Hematopoietic multipotent progenitor cell treated with erythropoietin and hydrocortisone succinate and interleukin-3 and kit ligand, for 4 days (in vitro differentiated cells): ENCODE measurements at regions not wholly inside any gene's neighbourhood (a gene's known extent, or its start where the extent isn't known, plus 50 kb on each side); places are given as distances from the start of the nearest gene placed in this dataset.
"Not testable (repeated sequence)": the region's sequence is repeated elsewhere in the genome, so short reads cannot be mapped to it uniquely, and the experiment has no call there.

Source experiments
- DNase-seq: peaks from one replicate; pipeline ENCODE4 v3.0.0-alpha.2; 2015

GRCh38 chr2:136715146-136715545, 50.2 kb upstream of the THSD7B start:
- no peak for DNase-seq

GRCh38 chr2:136714452-136714951, 50.8 kb upstream of the THSD7B start:
- no peak for DNase-seq

- no peak for DNase-seq
Measured at GRCh38 chr2:136713739-136714138, 51.6 kb upstream of the THSD7B start.

GRCh38 chr2:136705336-136705735, 60.0 kb upstream of the THSD7B start:
- DNase-seq, result no peak

- DNase-seq, result no peak
Measured at GRCh38 chr2:136703214-136703613, 62.1 kb upstream of the THSD7B start.

- no peak for DNase-seq
Measured at GRCh38 chr2:136696438-136696837, 68.9 kb upstream of the THSD7B start.

- DNase-seq, result no peak
Measured at GRCh38 chr2:136693966-136694365, 71.4 kb upstream of the THSD7B start.

GRCh38 chr2:136680079-136680478, 85.3 kb upstream of the THSD7B start:
- DNase-seq, result not testable (repeated sequence)

- no peak for DNase-seq
Measured at GRCh38 chr2:136665736-136666135, 99.6 kb upstream of the THSD7B start.

GRCh38 chr2:136664713-136665405, 100.5 kb upstream of the THSD7B start:
- no peak for DNase-seq

- DNase-seq, result no peak
Measured at GRCh38 chr2:136658201-136658600, 107.1 kb upstream of the THSD7B start.

- DNase-seq, result no peak
Measured at GRCh38 chr2:136653861-136654260, 111.5 kb upstream of the THSD7B start.

- DNase-seq, result no peak
Measured at GRCh38 chr2:136651456-136652010, 113.8 kb upstream of the THSD7B start.

GRCh38 chr2:136647039-136647438, 118.3 kb upstream of the THSD7B start:
- DNase-seq, result no peak

- DNase-seq, result no peak
Measured at GRCh38 chr2:136645236-136645828, 120.0 kb upstream of the THSD7B start.

GRCh38 chr2:136639651-136640050, 125.7 kb upstream of the THSD7B start:
- DNase-seq, result no peak

- DNase-seq, result no peak
Measured at GRCh38 chr2:136638193-136638592, 127.2 kb upstream of the THSD7B start.

GRCh38 chr2:136637402-136637801, 127.9 kb upstream of the THSD7B start:
- DNase-seq, result no peak

GRCh38 chr2:136628490-136628889, 136.9 kb upstream of the THSD7B start:
- DNase-seq, result no peak

- DNase-seq, result no peak
Measured at GRCh38 chr2:136613096-136613495, 152.2 kb upstream of the THSD7B start.

GRCh38 chr2:136612079-136612478, 153.3 kb upstream of the THSD7B start:
- no peak for DNase-seq

GRCh38 chr2:136611451-136611850, 153.9 kb upstream of the THSD7B start:
- DNase-seq, result no peak

GRCh38 chr2:136582628-136583205, 182.6 kb upstream of the THSD7B start:
- peak; percentile 59 for DNase-seq

GRCh38 chr2:136572335-136572734, 193.0 kb upstream of the THSD7B start:
- no peak for DNase-seq
